ENCODE measurements at regions not wholly inside any gene's neighbourhood (a gene's known extent, or its start where the extent isn't known, plus 50 kb on each side); places are given as distances from the start of the nearest gene placed in this dataset.

DNA sequence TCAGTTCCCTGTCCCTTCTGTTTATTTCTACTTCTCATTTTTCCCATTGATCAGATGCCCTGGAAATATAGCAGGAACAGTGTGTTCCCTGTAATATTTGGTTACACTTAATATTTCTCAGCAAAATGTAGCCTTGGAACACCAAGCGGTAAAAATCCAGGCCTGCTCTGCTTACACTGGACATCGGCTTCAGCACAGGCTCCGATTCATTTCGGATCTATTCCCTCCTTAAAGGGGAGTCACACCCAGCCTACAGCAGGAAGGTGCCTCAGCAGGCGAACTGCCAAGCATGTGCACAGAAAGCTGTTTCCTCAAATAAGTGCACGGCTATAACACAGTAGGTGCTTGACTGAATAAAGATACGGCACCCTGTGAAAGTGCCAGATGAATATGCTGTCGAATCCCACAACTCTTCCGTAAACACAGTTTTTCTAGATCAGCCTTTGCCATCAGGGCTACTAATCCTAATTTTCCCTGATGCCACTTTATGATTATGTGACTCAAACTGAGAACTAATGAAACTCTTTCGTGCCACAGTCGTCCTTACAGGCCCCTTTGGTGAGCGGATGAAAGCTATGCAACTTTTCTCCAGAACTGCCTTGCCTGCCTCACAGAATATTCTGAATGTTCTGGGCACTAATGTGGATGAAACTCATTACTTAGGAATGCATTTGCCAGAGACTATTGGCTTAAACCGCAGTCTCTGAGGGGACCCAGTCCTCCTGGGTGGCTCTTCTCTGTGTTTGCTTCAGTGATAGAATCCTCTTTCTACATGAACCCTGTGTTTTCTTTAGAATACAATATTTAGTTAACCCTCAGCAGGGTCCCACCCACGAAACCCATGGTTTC lies 275.5 kb upstream of the RUNX1 start:
- no TSS peak for BruUV-seq (replicated peaks)
- ATAC-seq = no peak
- no peak overlapping the region for H3K27ac ChIP-seq (ENCODE audit: extremely low read length, insufficient read depth, low read length)
- H4K20me1 ChIP-seq (ENCODE audit: insufficient read depth, low read length) = no peaks in the 10 kb centered on the region
- H3K36me3 ChIP-seq (replicated peaks in 1 of 2; ENCODE audit: control insufficient read depth in 1 of 2, insufficient read depth in 2 of 2, low read length in 2 of 2) = no peaks in the 10 kb centered on the region
- no peak for FAIRE-seq
- no peaks in the 10 kb centered on the region for H3K9me3 ChIP-seq (ENCODE audit: low read length)
- no peak overlapping the region for H3K4me3 ChIP-seq (replicated peaks in 1 of 3; ENCODE audit: insufficient read depth in 1 of 3, low read depth in 2 of 3, low read length in 3 of 3)
- no peaks in the 10 kb centered on the region for H3K4me1 ChIP-seq (ENCODE audit: insufficient read depth, low read length)
- peaks cover 0 to 5% of the 10 kb centered on the region in 2 experiments; a peak in 1 of 5 replicates for H3K27me3 ChIP-seq (ENCODE audit: control insufficient read depth in 1 of 2, insufficient read depth in 2 of 2, low read length in 2 of 2)
- in situ Hi-C loops (cut with HindIII; ENCODE audit: extremely low pct_ligation_motif_present, low pct_unique_long_range_greater_than_20kb) = no loop called here
- CTCF ChIA-PET (ENCODE audit: low intra/inter-chr PET ratio, low total read pairs) = no interaction called here
- 56% methylated on average over 14 of the region's 14 CpGs for WGBS (ENCODE audit: low lambda C conversion rate)
- DNase-seq (ENCODE audit: low spot score) = no peak
- POLR2A ChIA-PET = no interaction called here
- H3K79me2 ChIP-seq (ENCODE audit: insufficient read depth, low read length) = no peaks in the 10 kb centered on the region
- H2AFZ ChIP-seq (ENCODE audit: low read length) = no peak overlapping the region
- intact Hi-C loops (cut with micrococcal nuclease; ENCODE audit: unreplicated experiment) = no loop called here
- no peak overlapping the region for H3K9ac ChIP-seq (ENCODE audit: insufficient read depth, low read depth, low read length)
- H3K4me2 ChIP-seq (ENCODE audit: low read depth, low read length) = no peak overlapping the region
- no peak for TF ChIP-seq BORCS8-MEF2B (CRISPR knock-in tag; IDR thresholded peaks at IDR 0.05)
- no peak for TF ChIP-seq HOXA7 (CRISPR knock-in tag; IDR thresholded peaks at IDR 0.05)
- TF ChIP-seq NFKB2 (CRISPR knock-in tag; IDR thresholded peaks at IDR 0.05; ENCODE audit: borderline replicate concordance) = no peak
- TF ChIP-seq SRSF9 (IDR thresholded peaks at IDR 0.05; ENCODE audit: borderline replicate concordance, insufficient read depth, low read depth, low read length, poor library complexity, severe bottlenecking) = no peak
- no peak for TF ChIP-seq ELF1 (CRISPR knock-in tag; IDR thresholded peaks at IDR 0.05)
- no peak for TF ChIP-seq DMAP1 (CRISPR knock-in tag; IDR thresholded peaks at IDR 0.05)
- no peak for TF ChIP-seq FOXC1 (CRISPR knock-in tag; IDR thresholded peaks at IDR 0.05; ENCODE audit: borderline replicate concordance)
- TF ChIP-seq ZNF549 (CRISPR knock-in tag; IDR thresholded peaks at IDR 0.05) = no peak
- TF ChIP-seq, protein P1, sequence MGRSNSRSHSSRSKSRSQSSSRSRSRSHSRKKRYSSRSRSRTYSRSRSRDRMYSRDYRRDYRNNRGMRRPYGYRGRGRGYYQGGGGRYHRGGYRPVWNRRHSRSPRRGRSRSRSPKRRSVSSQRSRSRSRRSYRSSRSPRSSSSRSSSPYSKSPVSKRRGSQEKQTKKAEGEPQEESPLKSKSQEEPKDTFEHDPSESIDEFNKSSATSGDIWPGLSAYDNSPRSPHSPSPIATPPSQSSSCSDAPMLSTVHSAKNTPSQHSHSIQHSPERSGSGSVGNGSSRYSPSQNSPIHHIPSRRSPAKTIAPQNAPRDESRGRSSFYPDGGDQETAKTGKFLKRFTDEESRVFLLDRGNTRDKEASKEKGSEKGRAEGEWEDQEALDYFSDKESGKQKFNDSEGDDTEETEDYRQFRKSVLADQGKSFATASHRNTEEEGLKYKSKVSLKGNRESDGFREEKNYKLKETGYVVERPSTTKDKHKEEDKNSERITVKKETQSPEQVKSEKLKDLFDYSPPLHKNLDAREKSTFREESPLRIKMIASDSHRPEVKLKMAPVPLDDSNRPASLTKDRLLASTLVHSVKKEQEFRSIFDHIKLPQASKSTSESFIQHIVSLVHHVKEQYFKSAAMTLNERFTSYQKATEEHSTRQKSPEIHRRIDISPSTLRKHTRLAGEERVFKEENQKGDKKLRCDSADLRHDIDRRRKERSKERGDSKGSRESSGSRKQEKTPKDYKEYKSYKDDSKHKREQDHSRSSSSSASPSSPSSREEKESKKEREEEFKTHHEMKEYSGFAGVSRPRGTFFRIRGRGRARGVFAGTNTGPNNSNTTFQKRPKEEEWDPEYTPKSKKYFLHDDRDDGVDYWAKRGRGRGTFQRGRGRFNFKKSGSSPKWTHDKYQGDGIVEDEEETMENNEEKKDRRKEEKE (IDR thresholded peaks at IDR 0.05) = no peak
- TF ChIP-seq, protein P2, sequence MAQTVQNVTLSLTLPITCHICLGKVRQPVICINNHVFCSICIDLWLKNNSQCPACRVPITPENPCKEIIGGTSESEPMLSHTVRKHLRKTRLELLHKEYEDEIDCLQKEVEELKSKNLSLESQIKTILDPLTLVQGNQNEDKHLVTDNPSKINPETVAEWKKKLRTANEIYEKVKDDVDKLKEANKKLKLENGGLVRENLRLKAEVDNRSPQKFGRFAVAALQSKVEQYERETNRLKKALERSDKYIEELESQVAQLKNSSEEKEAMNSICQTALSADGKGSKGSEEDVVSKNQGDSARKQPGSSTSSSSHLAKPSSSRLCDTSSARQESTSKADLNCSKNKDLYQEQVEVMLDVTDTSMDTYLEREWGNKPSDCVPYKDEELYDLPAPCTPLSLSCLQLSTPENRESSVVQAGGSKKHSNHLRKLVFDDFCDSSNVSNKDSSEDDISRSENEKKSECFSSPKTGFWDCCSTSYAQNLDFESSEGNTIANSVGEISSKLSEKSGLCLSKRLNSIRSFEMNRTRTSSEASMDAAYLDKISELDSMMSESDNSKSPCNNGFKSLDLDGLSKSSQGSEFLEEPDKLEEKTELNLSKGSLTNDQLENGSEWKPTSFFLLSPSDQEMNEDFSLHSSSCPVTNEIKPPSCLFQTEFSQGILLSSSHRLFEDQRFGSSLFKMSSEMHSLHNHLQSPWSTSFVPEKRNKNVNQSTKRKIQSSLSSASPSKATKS (CRISPR knock-in tag; IDR thresholded peaks at IDR 0.05) = no peak
- TF ChIP-seq, protein P3, sequence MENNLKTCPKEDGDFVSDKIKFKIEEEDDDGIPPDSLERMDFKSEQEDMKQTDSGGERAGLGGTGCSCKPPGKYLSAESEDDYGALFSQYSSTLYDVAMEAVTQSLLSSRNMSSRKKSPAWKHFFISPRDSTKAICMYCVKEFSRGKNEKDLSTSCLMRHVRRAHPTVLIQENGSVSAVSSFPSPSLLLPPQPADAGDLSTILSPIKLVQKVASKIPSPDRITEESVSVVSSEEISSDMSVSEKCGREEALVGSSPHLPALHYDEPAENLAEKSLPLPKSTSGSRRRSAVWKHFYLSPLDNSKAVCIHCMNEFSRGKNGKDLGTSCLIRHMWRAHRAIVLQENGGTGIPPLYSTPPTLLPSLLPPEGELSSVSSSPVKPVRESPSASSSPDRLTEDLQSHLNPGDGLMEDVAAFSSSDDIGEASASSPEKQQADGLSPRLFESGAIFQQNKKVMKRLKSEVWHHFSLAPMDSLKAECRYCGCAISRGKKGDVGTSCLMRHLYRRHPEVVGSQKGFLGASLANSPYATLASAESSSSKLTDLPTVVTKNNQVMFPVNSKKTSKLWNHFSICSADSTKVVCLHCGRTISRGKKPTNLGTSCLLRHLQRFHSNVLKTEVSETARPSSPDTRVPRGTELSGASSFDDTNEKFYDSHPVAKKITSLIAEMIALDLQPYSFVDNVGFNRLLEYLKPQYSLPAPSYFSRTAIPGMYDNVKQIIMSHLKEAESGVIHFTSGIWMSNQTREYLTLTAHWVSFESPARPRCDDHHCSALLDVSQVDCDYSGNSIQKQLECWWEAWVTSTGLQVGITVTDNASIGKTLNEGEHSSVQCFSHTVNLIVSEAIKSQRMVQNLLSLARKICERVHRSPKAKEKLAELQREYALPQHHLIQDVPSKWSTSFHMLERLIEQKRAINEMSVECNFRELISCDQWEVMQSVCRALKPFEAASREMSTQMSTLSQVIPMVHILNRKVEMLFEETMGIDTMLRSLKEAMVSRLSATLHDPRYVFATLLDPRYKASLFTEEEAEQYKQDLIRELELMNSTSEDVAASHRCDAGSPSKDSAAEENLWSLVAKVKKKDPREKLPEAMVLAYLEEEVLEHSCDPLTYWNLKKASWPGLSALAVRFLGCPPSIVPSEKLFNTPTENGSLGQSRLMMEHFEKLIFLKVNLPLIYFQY (CRISPR knock-in tag; IDR thresholded peaks at IDR 0.05; ENCODE audit: borderline replicate concordance) = no peak
- TF ChIP-seq, protein P4, sequence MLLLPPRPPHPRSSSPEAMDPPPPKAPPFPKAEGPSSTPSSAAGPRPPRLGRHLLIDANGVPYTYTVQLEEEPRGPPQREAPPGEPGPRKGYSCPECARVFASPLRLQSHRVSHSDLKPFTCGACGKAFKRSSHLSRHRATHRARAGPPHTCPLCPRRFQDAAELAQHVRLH (CRISPR knock-in tag; IDR thresholded peaks at IDR 0.05; ENCODE audit: borderline replicate concordance, low read depth) = no peak
- no peak for TF ChIP-seq NAIF1 (CRISPR knock-in tag; IDR thresholded peaks at IDR 0.05; ENCODE audit: borderline replicate concordance)
- TF ChIP-seq ZSCAN31 (CRISPR knock-in tag; IDR thresholded peaks at IDR 0.05; ENCODE audit: low read depth) = no peak
- no peak for TF ChIP-seq ZBTB3 (CRISPR knock-in tag; IDR thresholded peaks at IDR 0.05; ENCODE audit: borderline replicate concordance, low read depth)

Measured in HepG2 (cell line).